HG03432 (cell line): ENCODE measurements at regions not wholly inside any gene's neighbourhood (a gene's known extent, or its start where the extent isn't known, plus 50 kb on each side); places are given as distances from the start of the nearest gene placed in this dataset.

Source experiments
- ATAC-seq: cut with Tn5 transposase; IDR thresholded peaks from one replicate; pipeline ENCODE4 v1.9.1; 2021; ENCODE audit warnings: mild to moderate bottlenecking, moderate library complexity; ENCODE audit not compliant: unreplicated experiment

- no peak for ATAC-seq
Measured at GRCh38 chr4:14222377-14223029, 595.0 kb upstream of the BOD1L1 start.

- no peak for ATAC-seq
Measured at GRCh38 chr4:14223461-14223860, 595.9 kb upstream of the BOD1L1 start.

- no peak for ATAC-seq
Measured at GRCh38 chr4:14225688-14226207, 598.2 kb upstream of the BOD1L1 start.

GRCh38 chr4:14233126-14233525 is 605.6 kb upstream of the BOD1L1 start:
- no peak for ATAC-seq

- ATAC-seq: no peak
Measured at GRCh38 chr4:14234307-14234706, 606.8 kb upstream of the BOD1L1 start.

- no peak for ATAC-seq
Measured at GRCh38 chr4:14236359-14236758, 608.8 kb upstream of the BOD1L1 start.

GRCh38 chr4:14237911-14238310 is 610.4 kb upstream of the BOD1L1 start:
- ATAC-seq: no peak

GRCh38 chr4:14241574-14241973 is 614.0 kb upstream of the BOD1L1 start:
- no peak for ATAC-seq

- ATAC-seq: no peak
Measured at GRCh38 chr4:14247767-14248166, 620.2 kb upstream of the BOD1L1 start.

- ATAC-seq: no peak
Measured at GRCh38 chr4:14249226-14249625, 621.7 kb upstream of the BOD1L1 start.

- ATAC-seq: peak; percentile 60
Measured at GRCh38 chr4:14254252-14254651, 626.7 kb upstream of the BOD1L1 start.

- no peak for ATAC-seq
Measured at GRCh38 chr4:14254926-14255325, 627.4 kb upstream of the BOD1L1 start.

- no peak for ATAC-seq
Measured at GRCh38 chr4:14257903-14258302, 630.4 kb upstream of the BOD1L1 start.

- ATAC-seq: no peak
Measured at GRCh38 chr4:14259936-14260335, 632.4 kb upstream of the BOD1L1 start.

GRCh38 chr4:14260591-14260990 is 633.1 kb upstream of the BOD1L1 start:
- ATAC-seq: no peak

GRCh38 chr4:14262221-14262620 is 634.7 kb upstream of the BOD1L1 start:
- no peak for ATAC-seq

GRCh38 chr4:14264437-14264836 is 636.9 kb upstream of the BOD1L1 start:
- ATAC-seq: no peak

- ATAC-seq: no peak
Measured at GRCh38 chr4:14265651-14266050, 638.1 kb upstream of the BOD1L1 start.

- ATAC-seq: no peak
Measured at GRCh38 chr4:14267373-14268060, 640.0 kb upstream of the BOD1L1 start.

GRCh38 chr4:14269824-14270223 is 642.3 kb upstream of the BOD1L1 start:
- ATAC-seq: peak; percentile 83

GRCh38 chr4:14272206-14272605 is 644.7 kb upstream of the BOD1L1 start:
- ATAC-seq: no peak

GRCh38 chr4:14277505-14277904 is 650.0 kb upstream of the BOD1L1 start:
- no peak for ATAC-seq
